HepG2 (cell line): ENCODE measurements at regions not wholly inside any gene's neighbourhood (a gene's known extent, or its start where the extent isn't known, plus 50 kb on each side); places are given as distances from the start of the nearest gene placed in this dataset.
"Not testable (repeated sequence)": the region's sequence is repeated elsewhere in the genome, so short reads cannot be mapped to it uniquely, and the experiment has no call there.

ENCODE experiments used
- CTCF ChIP-seq: sonication (generic); formaldehyde crosslinking; IDR thresholded peaks from 2 replicates; pipeline ENCODE4 v1.5.0; 2020; ENCODE audit warnings: mild to moderate bottlenecking, missing genetic modification reagents, moderate library complexity
- ESRRA ChIP-seq: sonication (generic); formaldehyde crosslinking; IDR thresholded peaks from 2 replicates; pipeline ENCODE4 v1.5.1; 2020; ENCODE audit warnings: mild to moderate bottlenecking, low read depth, missing genetic modification reagents
- EZH2 ChIP-seq: conservative IDR thresholded peaks from 2 replicates; pipeline ENCODE4 v1.6.1; 2012; ENCODE audit warnings: mild to moderate bottlenecking, low read depth, low read length, moderate library complexity
- RAD51 ChIP-seq: fragments of 450-650 bp; IDR thresholded peaks from 2 replicates; pipeline ENCODE4 v1.6.1; 2016; ENCODE audit warnings: borderline replicate concordance
- SIN3A ChIP-seq: IDR thresholded peaks from 2 replicates; pipeline ENCODE4 v1.6.1; 2011; ENCODE audit warnings: low read depth, mild to moderate bottlenecking, control low read depth, low read length, borderline replicate concordance
- SMC3 ChIP-seq: IDR thresholded peaks from 2 replicates; pipeline ENCODE4 v1.6.1; 2011; ENCODE audit warnings: low read length, improper control_type of control experiment
- TCF12 ChIP-seq, 2 experiments: fragments of 450-650 bp in 1 of 2; sonication (generic) in 1 of 2; formaldehyde crosslinking in 1 of 2; IDR thresholded peaks; 2 replicates each; pipeline versions ENCODE4 v1.6.1 to v1.8.0; 2017 to 2022; ENCODE audit warnings: antibody characterized with exemption in 1 of 2, mild to moderate bottlenecking in 1 of 2, missing genetic modification reagents in 1 of 2, moderate library complexity in 1 of 2
- ZBTB2 ChIP-seq: sonication (generic); formaldehyde crosslinking; IDR thresholded peaks from 2 replicates; pipeline ENCODE4 v1.8.0; 2022; ENCODE audit warnings: low read depth, missing genetic modification reagents
- ZNF879 ChIP-seq: sonication (generic); formaldehyde crosslinking; IDR thresholded peaks from 2 replicates; pipeline ENCODE4 v1.8.1; 2023; ENCODE audit warnings: missing genetic modification reagents
- ZSCAN25 ChIP-seq: sonication (generic); formaldehyde crosslinking; IDR thresholded peaks from 2 replicates; pipeline ENCODE4 v1.8.0; 2022; ENCODE audit warnings: mild to moderate bottlenecking, missing genetic modification reagents
- TF ChIP-seq, protein P1 (sequence below): sonication (generic); formaldehyde crosslinking; IDR thresholded peaks from 2 replicates; pipeline ENCODE4 v1.4.0; 2020; ENCODE audit warnings: mild to moderate bottlenecking, missing genetic modification reagents

DNA sequence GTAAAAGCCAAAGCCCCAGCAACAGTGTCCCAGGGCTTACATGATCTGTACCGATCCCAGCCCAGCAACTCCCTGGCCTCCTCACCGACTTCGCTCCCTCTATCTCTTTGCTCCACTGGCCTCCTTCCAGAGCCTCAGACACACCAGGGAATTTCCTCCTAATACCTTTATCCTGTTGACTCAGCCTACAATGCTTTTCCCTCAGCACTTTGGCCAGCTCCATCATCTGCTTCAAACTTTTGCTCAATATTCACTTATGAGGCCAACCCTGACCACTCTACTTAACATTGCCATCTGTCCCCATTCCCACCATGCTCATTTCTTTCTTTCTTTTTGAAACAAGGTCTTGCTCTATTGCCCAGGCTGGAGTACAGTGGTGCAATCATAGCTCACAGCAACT is 93.3 kb upstream of the COBL start:
- TF ChIP-seq ESRRA (CRISPR knock-in tag); ZBTB2 (CRISPR knock-in tag); SMC3; RAD51; CTCF (CRISPR knock-in tag); ZNF879 (CRISPR knock-in tag); SIN3A; TCF12 (IDR thresholded peaks at IDR 0.05); TCF12 (CRISPR knock-in tag; IDR thresholded peaks at IDR 0.05); ZSCAN25 (CRISPR knock-in tag); EZH2: not testable (repeated sequence)
- TF ChIP-seq, protein P1, sequence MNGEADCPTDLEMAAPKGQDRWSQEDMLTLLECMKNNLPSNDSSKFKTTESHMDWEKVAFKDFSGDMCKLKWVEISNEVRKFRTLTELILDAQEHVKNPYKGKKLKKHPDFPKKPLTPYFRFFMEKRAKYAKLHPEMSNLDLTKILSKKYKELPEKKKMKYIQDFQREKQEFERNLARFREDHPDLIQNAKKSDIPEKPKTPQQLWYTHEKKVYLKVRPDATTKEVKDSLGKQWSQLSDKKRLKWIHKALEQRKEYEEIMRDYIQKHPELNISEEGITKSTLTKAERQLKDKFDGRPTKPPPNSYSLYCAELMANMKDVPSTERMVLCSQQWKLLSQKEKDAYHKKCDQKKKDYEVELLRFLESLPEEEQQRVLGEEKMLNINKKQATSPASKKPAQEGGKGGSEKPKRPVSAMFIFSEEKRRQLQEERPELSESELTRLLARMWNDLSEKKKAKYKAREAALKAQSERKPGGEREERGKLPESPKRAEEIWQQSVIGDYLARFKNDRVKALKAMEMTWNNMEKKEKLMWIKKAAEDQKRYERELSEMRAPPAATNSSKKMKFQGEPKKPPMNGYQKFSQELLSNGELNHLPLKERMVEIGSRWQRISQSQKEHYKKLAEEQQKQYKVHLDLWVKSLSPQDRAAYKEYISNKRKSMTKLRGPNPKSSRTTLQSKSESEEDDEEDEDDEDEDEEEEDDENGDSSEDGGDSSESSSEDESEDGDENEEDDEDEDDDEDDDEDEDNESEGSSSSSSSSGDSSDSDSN (CRISPR knock-in tag), result not testable (repeated sequence)
